Endothelial cell of umbilical vein (primary cell): ENCODE measurements at regions not wholly inside any gene's neighbourhood (a gene's known extent, or its start where the extent isn't known, plus 50 kb on each side); places are given as distances from the start of the nearest gene placed in this dataset.

Source experiments
- CTCF ChIP-seq, 2 donors: IDR thresholded peaks; 1 replicate in 1 of 2; 2 replicates in 1 of 2; pipeline ENCODE4 v1.5.1; 2011; ENCODE audit warnings: low read length in 2 of 2, mild to moderate bottlenecking in 2 of 2, moderate library complexity in 2 of 2, control low read depth in 1 of 2, inconsistent platforms in 1 of 2, low read depth in 1 of 2; ENCODE audit not compliant: insufficient read depth in 1 of 2; ENCODE audit errors: extremely low read depth in 1 of 2
- EZH2 ChIP-seq: IDR thresholded peaks from 2 replicates; pipeline ENCODE4 v1.6.1; 2012; ENCODE audit warnings: borderline replicate concordance, low read depth, mild to moderate bottlenecking, moderate library complexity, low read length, inconsistent platforms; ENCODE audit not compliant: severe bottlenecking
- GATA2 ChIP-seq: IDR thresholded peaks from 2 replicates; pipeline ENCODE4 v1.7.0; 2011; ENCODE audit warnings: low read depth, mild to moderate bottlenecking, moderate library complexity, mixed read lengths, low read length; ENCODE audit not compliant: insufficient read length, insufficient read depth
- JUN ChIP-seq: IDR thresholded peaks from 2 replicates; pipeline ENCODE4 v1.6.1; 2011; ENCODE audit warnings: borderline replicate concordance, low read depth; ENCODE audit not compliant: insufficient read length, insufficient read depth
- MAX ChIP-seq: IDR thresholded peaks from 2 replicates; pipeline ENCODE4 v1.6.1; 2011; ENCODE audit not compliant: insufficient read depth, insufficient read length
- MYC ChIP-seq: IDR thresholded peaks from one replicate; pipeline ENCODE4 v1.6.1; 2011; ENCODE audit warnings: mild to moderate bottlenecking, low read depth, low read length
- POLR2A ChIP-seq: IDR thresholded peaks from 2 replicates; pipeline ENCODE4 v1.6.1; 2012; ENCODE audit warnings: low read depth, mild to moderate bottlenecking, control low read depth, low read length
- POLR2AphosphoS5 ChIP-seq: IDR thresholded peaks from 2 replicates; pipeline ENCODE4 v1.6.1; 2012; ENCODE audit warnings: low read depth, mild to moderate bottlenecking, control low read depth, low read length, moderate library complexity; ENCODE audit not compliant: insufficient read depth

- TF ChIP-seq CTCF (IDR thresholded peaks at IDR 0.05; ENCODE audit: extremely low read depth in 1 of 2, insufficient read depth in 1 of 2, low read depth in 1 of 2, low read length in 2 of 2) (no peak), POLR2A (no peak), EZH2 (no peak), POLR2AphosphoS5 (no peak), MAX (no peak), MYC (no peak), JUN (no peak), GATA2 (no peak)
These were observed 89.6 kb upstream of the UBE2E3 start for GRCh38 chr2:180890781-180891180.
